SIG-M5 (cell line): ENCODE measurements at regions not wholly inside any gene's neighbourhood (a gene's known extent, or its start where the extent isn't known, plus 50 kb on each side); places are given as distances from the start of the nearest gene placed in this dataset.

ENCODE experiments used
- DNase-seq: peaks from one replicate; lab custom pipeline; 2025; lab: John Stamatoyannopoulos, UW

DNA sequence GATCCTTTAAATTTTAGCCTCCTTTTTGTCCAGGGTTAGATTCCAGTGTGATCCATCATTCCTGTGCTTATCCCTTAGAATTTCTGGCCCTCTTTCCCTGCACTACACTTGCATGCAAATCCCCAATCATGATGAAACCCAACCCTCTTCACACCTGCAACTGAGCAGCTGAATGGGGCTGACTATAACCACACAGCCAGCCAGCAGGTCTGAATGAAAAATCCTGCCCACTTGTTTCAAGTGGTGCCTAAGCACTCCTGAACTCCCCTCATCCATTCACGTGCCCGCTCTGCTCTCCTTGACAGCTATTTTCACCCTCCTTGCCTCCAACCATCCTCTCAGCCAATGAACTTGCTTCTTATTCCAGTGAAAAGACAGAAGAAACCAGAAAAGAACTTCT is 80.5 kb upstream of the AFF3 start:
- no peak for DNase-seq

DNA sequence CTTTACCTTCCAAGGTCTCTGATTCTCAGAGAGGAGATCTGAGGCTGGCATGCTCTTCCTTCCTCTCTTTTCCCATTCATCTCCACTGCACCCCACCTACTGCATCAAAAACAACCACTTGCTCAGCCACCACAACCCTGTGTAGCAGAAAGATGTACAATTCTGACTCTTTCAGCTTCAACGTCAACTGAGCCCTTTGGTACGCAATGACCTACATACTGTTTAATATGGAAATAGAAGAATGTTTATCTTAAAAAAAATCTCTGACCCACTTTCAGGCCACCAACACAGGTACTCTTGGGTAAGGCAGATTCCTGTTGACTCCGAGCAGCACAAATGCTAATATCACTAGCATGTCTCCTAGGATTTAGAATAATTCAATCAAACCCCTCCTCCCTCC is 76.2 kb upstream of the AFF3 start:
- DNase-seq = no peak

DNA sequence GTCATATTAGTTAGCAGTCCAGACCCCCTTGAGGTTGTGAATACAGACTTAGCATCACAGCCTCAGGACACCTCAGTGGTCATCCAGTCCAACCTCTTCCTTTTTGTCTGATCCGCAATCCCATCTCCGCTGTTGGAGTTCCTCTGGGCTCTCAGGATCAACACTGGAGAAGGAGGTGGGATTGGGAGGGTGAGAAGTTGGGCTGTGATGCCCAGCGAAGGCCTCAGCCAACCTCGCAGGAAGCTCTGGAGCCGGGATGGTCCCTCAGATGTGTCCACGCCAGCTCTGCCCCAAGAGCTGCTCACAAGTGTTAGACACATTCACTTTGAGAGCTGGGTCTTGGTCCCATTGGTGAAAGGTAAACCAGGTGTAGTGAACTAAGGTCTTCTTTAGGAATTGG is 74.9 kb upstream of the AFF3 start:
- DNase-seq = no peak

DNA sequence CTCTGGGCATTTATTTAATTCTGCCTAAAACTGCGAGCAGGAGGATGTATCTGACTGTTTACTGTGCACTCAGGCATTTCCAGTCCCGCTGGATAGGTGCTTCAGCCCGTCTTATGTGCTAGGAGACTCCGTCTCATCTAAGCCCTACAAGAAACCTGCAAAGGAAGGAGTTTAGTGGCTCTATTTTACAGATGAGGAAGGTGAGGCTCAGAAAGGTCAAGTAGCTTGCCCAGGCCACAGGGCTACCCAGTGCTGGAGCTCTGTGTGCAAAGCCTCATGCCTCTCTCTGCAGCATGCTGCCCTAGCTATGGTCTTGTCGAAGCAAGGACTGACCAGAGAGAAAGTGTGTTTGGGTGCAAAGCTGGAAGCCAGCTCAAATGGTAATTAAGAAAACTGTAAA is 73.6 kb upstream of the AFF3 start:
- DNase-seq = no peak

DNA sequence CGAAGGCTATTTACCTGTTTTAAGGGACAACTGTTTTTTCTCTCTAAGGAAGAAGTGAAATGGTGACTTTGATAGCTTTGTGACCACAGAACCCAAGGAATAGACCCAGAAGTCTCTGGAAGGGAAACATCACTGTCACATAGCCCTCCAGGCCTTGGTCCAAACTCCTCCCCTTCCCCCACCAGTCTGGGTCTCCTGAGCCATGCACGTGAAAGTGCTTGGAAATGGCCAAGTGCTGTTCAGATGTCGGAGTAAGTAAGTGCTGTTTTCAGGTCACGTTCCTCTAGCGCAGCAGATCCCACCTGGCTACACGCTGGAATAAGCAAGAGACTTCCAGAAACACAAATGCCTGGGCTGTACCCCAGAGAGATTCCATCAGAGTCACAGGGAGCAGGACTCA is 73.0 kb upstream of the AFF3 start:
- no peak for DNase-seq

DNA sequence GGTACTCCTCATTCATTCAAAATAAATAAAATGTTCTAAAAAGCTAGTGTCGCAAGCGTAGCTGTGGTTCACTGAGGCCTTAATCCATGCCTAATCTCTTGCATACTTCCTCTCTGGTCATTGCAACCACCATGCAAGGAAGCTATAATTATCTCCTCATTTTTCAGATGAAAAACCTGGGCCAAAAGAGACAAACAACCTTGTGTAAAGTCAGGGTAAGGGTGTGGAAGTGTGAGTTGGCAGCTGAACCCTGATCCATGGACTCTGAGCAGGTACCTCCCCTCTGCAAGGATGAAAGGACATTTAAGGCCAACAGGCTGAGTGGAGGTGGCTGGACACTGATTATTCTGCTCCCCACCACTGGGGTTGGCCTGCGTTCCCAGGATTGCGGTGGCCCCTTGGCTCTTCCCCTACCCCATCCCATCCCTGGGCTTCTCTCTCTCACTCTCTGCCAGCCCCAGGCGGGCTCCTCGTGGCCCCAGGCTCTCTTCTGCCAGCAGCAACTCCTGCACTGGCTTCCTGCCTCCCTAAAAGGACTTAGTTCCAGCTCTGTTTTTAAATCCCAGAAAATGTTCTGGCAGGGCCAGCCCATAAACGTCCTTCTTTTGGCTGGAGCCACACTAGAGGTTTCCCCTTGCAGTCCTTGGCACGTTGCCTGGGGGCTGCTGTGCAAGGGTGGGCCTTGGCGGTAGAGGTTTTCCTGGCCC is 72.0 kb upstream of the AFF3 start:
- DNase-seq = peak; percentile 60

DNA sequence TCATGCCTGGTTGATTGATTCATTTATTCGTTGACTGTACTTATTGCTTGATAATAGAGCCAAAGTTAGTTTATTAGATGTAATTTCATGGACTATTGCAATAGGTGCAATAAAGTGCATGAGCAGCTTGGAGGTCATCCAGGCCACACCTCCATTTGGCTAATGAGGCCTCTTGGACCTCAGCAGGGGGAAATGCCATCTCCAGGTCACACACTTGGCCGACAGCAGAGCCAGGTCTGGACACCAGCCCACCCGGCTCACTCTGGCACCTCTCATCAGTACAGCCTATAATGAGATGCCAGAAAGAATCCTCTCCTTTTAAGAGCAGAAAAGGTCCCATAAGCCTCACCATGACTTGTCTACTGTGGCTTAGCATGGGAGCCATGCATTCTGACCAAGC is 71.2 kb upstream of the AFF3 start:
- no peak for DNase-seq

DNA sequence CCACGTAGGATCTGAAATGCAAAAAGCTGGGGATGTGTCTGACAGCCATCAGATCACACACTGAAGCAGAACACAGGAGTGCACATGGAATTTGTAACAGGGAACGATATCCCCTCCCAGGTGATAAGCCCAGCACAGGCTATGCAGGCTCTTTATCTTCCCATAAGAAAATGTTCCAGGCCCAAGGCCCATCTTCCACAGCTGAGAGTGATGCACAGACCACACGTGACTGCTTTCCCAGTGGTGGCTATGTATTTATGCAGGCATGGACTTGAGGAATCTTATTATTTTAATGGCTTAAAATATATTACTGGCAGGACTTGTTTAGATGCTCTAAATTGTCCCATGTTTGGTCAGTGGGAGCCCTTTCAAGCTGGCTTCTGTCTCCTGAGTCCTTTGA is 70.5 kb upstream of the AFF3 start:
- no peak for DNase-seq

DNA sequence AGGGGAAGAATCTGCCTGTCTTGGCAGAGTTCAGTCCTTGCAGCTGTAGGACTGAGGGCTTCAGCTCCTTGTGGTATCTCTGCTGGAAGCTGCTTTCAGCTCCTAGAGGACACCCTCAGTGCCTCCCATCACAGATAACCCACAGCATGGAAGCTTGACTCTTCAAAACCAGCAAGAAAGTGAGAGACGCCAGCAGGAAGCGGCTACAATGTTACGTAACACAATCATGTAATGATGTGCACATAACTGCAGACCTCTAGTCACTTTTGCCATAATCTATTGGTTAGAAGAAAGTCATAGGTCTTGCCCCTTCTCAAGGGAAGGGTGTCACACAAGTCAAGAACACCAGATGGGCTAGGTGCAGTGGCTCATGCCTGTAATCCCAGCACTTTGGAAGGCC is 69.1 kb upstream of the AFF3 start:
- DNase-seq = peak; percentile 82

DNA sequence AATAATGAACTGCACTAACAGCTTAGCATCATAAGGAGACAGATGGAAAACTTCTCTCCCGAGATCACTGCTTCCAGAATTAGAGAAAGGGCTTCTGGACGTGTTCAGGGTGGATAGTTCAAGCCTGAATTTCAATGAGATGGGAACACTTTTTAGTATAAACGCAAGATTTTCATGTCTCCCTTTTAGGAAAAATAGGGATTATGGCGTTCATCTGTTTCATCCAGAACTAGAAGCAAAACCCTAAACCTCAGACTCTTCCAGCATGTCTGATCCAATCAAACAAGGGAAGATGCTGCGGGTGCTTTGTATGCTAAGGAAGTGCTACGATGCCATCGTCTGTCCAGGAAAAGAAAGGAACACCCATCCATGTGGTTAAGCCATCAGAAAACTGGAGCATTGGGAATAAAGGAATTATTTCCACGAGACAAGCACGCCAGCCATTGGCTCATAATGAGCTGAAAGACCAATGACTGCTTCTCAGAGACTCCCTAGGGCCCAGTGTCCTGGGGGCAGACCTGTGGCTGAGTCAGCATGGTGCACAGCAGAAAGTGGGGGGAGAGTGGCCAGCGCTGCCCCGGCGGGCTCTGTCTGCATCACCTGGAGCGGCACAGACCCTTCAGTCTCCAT is 65.9 kb upstream of the AFF3 start:
- no peak for DNase-seq

DNA sequence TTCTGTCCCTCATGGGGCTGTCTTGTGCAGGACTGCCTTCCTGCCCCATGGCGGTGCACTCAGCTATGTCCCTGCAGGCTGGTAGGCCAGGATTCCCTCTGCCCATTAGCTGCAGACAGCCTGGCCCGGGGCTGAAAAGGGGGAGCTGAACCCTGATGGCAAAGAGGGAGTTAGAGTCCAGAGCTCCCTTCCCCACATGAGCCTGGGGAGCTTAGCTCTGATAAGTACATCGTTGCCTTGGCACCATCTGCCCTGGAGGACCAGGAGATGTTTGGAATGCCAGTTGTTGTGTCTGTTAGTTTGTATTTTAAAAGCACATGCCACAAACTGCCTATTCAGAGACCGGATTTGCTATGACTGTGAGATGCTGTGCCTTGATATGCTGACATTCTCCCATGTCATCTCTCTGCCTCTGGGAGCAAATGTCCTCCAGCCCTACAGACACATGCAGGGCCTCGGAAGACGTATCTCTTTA is 65.1 kb upstream of the AFF3 start:
- no peak for DNase-seq

DNA sequence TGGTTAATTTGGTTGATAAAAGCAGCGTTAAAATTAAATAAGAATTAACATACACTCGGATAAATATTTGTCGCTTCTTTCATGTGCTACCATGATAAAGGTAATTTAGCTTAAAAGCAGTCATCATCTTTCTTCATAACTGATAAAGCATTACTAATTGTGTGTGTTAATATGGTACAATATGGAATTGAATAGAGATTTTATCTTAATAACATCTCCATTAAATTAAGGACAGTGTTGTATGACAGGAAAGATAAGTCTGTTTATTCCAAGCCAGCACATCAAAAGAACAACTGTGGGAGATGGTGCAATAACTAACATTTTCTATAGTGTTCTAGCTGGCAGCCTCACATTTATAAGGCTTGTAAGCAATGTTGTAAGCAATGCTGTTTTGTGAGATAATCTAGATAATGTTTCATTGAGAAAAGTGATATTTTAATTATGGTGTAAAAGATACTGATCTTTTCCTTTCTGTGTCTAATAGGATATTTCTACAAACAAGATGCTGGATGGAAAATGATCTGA is 64.4 kb upstream of the AFF3 start:
- DNase-seq = no peak

DNA sequence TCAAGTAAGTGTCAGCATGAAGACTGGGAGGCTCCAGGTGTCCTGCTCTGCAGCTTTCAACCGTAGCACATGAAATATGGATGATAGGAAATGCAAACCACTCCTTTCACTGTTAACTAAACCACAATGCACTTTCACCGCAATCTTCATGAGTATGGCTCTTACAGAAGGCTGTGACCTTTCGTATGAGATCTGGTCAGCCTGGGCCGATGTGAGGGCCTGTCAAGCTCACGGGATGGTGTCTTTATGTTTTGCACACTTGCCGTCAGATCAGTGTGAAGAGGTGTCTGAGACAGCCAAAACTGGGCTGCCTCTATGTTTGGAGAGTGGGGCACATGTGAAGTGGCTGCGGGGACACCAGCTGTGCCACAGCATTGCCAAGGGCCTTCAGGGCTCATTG is 62.8 kb upstream of the AFF3 start:
- DNase-seq = no peak

DNA sequence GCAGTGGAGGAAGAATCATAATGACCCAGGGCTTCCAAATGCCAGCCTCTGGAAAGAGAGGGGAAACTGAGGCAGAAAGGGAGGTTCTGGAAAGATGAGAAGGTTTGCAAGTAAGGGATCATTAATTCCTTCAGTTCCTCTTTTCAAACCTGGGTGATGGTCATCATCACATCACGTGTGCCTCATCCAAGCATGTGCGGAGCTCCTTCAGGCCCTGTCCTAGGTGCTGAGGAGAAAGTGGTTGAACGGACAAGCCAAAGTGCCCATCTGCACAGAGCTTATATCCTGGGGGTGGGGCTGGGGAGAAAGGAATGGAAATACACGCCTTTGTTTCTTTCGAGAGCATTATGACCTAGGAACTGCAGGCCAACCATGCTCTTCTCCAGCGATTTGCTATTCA is 60.2 kb upstream of the AFF3 start:
- no peak for DNase-seq

DNA sequence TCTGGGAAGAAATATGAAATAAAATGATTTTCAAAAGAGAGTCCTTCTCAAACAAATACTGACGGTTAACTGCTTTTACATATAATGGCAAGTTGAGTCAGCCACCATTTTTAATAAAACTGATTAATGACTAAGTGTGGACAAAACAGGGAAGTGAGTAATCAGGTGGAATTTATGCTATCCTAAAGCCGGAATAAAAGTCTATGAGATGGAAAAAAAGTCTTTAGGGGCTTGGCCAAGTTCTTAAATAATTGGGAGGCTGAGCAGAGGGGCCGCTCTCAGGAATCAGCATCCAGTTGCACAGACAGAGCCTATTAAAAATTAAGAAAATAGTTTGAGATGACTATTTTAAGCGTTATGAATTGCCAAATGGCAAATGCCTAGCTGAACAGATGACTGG is 58.6 kb upstream of the AFF3 start:
- no peak for DNase-seq

DNA sequence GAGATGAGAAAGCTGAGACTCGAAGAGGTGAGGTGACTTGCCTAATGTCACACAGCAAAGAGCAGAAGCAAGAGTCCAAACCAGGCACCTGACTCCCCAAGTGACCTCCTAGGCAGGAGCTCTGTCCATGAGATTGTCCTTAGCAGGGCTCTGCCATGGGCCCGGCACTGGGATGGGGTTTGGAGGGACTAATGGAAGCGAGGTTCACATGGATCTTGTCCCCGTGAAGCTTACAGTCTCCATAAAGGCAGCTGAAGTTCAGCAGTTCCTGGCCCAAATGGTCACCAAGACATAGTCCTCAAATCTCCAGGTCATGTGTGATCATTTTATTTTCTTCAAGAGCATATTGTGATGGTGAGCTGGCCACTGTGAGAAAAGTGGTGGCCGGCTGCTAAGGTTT is 57.0 kb upstream of the AFF3 start:
- DNase-seq = no peak

DNA sequence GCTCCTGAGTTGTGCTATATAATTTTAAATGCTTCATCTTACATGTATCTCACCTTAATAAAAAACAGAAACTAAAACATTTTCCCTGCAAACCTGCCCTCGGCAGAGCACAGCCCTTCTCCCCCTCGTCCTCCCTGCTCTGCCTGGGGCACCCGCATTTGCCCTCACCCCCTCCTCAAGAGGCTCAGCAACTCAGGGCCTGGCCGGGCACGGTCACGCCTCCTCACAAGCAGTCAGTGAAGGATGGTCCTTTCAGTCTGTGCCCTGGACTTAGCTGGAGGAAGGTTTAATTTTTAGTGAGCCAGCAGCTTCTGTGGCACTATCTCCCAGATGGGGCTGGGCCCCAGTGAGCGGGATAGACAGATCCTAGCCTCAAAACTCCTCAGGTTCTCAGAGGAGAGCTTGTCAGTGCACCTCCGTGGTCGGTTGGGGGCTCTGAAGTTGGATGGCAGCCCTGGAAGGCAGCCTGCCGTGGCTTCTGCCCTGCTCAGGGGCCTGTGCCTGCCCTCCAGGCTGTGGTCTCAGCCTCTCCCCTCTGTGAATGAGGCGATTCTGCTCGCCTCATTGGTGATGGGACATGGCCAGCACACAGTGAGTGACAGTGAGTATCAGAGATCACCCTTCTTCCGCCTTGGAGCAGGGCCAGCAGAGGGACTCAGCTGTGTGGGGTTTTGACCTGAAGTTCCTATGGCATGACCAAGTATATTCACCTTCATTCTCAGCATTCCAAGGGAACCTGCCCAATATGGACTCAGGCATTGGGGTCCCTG is 56.3 kb upstream of the AFF3 start:
- DNase-seq = no peak

DNA sequence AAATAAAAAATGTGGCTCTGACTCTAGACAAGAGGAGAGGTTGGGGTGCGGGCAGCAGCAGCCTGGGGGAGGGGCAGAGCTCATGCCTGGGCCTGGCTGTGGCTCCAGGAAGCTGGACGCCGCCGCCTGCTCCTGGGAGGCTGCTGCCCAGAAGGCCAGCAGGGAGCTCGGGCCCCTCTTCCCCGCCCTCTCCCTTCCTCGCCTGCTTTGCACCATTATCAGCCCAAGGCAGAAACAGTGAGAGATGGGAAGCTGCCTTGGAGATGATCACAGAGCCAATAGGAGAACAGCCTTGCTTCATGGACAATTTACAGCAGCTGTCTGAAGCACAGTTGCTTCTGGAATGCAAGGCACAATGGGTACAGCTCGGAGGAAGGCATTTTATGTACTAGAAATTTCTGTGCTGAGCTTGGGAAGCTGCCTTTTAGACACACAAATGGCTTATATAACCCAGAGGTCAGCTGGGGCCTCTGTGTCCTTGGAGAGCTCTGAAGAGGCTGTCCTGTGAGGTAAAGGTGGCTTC is 55.3 kb upstream of the AFF3 start:
- DNase-seq = no peak

DNA sequence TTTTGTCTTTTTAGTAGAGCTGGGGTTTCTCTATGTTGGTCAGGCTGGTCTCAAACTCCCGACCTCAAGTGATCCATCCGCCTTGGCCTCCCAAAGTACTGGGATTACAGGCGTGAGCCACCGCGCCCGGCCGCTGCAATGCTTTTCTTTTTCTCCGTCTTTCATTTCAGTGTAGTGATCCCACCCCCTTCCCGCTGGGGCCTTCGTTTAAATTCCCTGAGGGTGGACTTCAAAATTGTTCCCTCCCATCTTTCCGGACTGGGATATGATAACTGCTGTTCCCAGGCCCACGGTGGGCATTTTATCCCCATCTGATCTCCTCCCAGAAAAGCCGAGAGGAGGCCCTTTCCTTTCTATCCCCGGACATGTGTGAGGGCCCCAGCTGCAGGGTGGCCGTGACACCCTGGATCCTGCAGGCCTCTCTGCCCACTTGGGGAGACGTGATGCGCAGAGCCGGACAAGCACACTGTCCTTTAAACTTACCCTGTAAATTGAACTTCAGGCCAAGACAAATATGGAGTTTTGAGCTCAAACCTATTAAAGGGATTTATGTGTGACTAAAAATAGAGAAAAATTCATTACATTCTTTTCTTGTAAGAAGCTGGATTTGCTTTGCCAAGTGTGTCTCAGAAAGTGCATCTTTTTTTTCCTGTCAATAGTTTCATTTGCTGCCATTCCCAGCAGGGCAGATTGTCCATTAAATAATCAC is 54.5 kb upstream of the AFF3 start:
- no peak for DNase-seq

DNA sequence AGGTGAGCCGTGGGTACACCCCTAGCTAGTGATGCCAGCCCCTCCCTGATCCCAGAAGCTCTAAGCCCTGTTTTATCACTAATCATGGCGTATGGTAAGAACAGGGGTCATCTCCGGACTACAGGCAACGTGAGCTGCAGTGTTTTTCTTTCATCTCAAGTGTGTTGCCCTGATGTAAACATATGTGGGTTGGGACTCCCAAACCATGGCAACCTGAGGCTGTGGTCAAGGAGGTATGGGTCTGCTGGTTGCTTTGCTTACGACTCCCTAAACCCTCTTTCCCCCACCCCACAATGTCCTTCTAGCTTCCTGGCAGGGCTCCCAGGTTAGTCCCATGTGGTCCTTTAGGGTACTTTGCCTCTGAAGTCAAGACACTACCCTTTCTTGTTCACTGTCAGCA is 53.6 kb upstream of the AFF3 start:
- DNase-seq = no peak

DNA sequence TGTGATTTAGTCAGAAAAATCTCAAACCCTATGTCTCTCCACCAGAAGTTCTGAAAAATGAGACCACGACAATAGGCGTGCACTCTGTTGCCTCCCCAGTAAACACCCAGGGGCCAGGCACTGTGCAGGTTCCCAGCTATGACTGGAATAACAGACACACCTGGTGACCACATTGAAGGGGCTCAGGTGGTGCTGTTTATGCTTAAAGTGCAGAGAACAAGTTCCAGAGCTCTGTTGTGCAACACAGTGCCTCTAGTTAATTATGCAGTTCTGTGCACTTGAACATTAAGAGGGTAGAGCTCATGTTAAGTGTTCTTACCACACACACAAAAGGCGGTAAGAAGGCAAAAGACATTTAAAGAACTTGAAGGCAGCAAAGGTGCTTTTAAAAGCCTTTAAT is 52.6 kb upstream of the AFF3 start:
- no peak for DNase-seq

DNA sequence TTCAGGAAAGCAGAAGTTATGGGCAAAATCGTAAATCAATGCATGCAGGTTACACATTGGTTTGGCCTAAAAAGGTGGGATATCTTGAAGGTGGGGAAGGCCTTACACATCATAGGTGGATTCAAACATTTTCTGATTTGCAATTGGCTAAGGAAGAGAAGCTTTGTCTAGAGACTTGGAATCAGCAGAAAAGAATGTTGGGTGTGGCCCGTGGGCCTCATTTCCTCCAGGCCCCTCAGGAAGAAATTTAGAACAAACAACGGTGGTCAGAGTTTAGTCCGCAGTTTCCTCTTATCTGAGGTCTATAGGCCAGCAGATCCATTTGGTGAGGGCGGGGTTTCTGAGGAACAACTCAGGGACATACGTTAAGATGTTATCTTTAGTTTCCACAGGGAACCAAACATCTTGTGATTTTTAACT is 50.9 kb upstream of the AFF3 start:
- DNase-seq = no peak
